OCI-LY1 (cell line): ENCODE measurements at regions not wholly inside any gene's neighbourhood (a gene's known extent, or its start where the extent isn't known, plus 50 kb on each side); places are given as distances from the start of the nearest gene placed in this dataset.

Source experiments
- H2AFZ ChIP-seq: fragments of 200-600 bp; sonication (generic), shearing (Covaris generic); 2 replicates; pipeline ENCODE4 v1.6.0; 2014; ENCODE audit warnings: antibody characterized with exemption, mild to moderate bottlenecking, low read length
- H3F3A ChIP-seq: fragments of 200-600 bp; sonication (generic), shearing (Covaris generic); 2 replicates; pipeline ENCODE4 v1.6.0; 2014; ENCODE audit warnings: mild to moderate bottlenecking, antibody characterized with exemption, low read length, moderate library complexity; ENCODE audit not compliant: insufficient read depth
- H3K27ac ChIP-seq: fragments of 200-600 bp; sonication (generic); 2 replicates; pipeline ENCODE4 v1.5.1; 2014; ENCODE audit warnings: low read length, mixed run types, mild to moderate bottlenecking, low read depth; ENCODE audit not compliant: poor library complexity, severe bottlenecking
- H3K27me3 ChIP-seq: fragments of 200-600 bp; sonication (generic); 2 replicates; pipeline ENCODE4 v1.6.0; 2014; ENCODE audit warnings: antibody characterized with exemption, mild to moderate bottlenecking, low read length, moderate library complexity; ENCODE audit not compliant: insufficient read depth
- H3K36me3 ChIP-seq: fragments of 200-600 bp; sonication (generic); 2 replicates; pipeline ENCODE4 v1.6.1; 2014; ENCODE audit warnings: mild to moderate bottlenecking, antibody characterized with exemption, low read length, moderate library complexity, mixed read lengths; ENCODE audit not compliant: insufficient read depth
- H3K4me1 ChIP-seq: fragments of 200-600 bp; sonication (generic); 2 replicates; pipeline ENCODE4 v1.5.1; 2014; ENCODE audit warnings: mild to moderate bottlenecking, low read length, moderate library complexity; ENCODE audit not compliant: insufficient read depth, severe bottlenecking
- H3K4me2 ChIP-seq: fragments of 200-600 bp; sonication (generic), shearing (Covaris generic); 2 replicates; pipeline ENCODE4 v1.6.1; 2014; ENCODE audit warnings: low read length
- H3K4me3 ChIP-seq: fragments of 200-600 bp; sonication (generic); 2 replicates; pipeline ENCODE4 v1.5.1; 2014; ENCODE audit warnings: low read length, low read depth, mild to moderate bottlenecking, mixed read lengths; ENCODE audit not compliant: poor library complexity, severe bottlenecking
- H3K79me2 ChIP-seq: fragments of 200-600 bp; shearing (Covaris generic); 2 replicates; pipeline ENCODE4 v1.6.1; 2016; ENCODE audit warnings: mixed run types, low read length, mixed read lengths; ENCODE audit not compliant: insufficient read depth
- H3K9ac ChIP-seq: fragments of 200-600 bp; sonication (generic), shearing (Covaris generic); 2 replicates; pipeline ENCODE4 v1.6.1; 2014; ENCODE audit warnings: mild to moderate bottlenecking, low read length, mixed read lengths
- H3K9me2 ChIP-seq: fragments of 200-600 bp; sonication (generic), shearing (Covaris generic); 2 replicates; pipeline ENCODE4 v1.6.1; 2014; ENCODE audit warnings: low read depth, mild to moderate bottlenecking, low read length, mixed read lengths
- H3K9me3 ChIP-seq: fragments of 200-600 bp; shearing (Covaris generic); 2 replicates; pipeline ENCODE4 v1.6.1; 2014; ENCODE audit warnings: low read length, mixed read lengths
- H4K20me1 ChIP-seq: fragments of 200-600 bp; sonication (generic), shearing (Covaris generic); 2 replicates; pipeline ENCODE4 v1.6.0; 2016; ENCODE audit warnings: mild to moderate bottlenecking, low read length; ENCODE audit not compliant: insufficient read depth
- EZH2 ChIP-seq: fragments of 200-600 bp; sonication (generic), shearing (Covaris generic); IDR thresholded peaks from 2 replicates; pipeline ENCODE4 v1.8.0; 2017; ENCODE audit warnings: borderline replicate concordance, mixed run types, mild to moderate bottlenecking, antibody characterized with exemption, low read length, moderate library complexity, mixed read lengths
- TF ChIP-seq, protein P1 (sequence below): fragments of 200-600 bp; sonication (generic), shearing (Covaris generic); IDR thresholded peaks from 2 replicates; pipeline ENCODE4 v1.5.1; 2017; ENCODE audit warnings: mild to moderate bottlenecking, antibody characterized with exemption, low read length, moderate library complexity, mixed read lengths

DNA sequence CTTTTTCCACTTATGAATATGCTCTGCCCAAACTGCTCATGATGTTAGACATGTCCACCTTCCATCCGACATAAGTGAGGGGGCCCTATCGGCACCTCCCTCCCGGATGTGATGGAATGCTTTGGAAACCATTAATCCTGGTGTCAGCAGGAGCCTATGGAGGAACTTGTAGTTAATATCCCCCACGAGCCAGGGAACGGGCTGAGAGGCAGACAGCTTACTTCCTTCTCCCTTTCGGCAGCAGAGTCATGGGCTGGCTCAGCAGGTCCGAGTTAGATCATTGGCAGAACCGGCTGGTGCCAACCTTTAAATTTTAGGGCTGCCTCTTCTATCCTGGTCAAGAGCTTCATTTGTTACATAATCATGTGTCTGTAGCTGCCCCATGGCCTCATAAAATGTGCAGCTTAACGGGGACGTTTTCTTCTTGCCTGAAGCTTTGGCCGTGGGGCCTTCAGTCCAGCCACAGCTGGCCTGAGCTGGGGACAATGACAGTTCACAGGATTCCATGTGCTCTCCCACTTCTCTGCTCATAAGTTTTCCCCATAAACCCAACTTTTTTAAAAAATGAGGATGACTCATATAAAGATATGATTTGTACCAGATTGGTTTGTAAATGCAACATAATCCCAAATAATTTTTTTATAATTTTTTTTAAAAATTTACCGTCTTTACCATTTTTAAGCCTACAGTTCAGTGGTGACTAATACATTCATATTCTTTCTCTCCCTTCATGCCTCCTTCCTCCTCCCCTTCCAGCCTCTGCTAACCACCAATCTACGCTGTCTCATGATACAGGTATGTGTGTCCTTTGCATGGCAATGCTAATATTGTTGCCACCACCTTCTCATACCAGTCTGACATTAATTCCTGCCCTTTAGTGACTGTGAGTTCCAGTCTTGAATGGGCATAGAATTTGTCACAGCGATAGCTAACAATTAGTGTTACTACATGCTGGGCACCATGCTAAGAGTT lies 62.2 kb upstream of the RGMA start:
- H3K9me3 ChIP-seq, result no peaks in the 10 kb centered on the region
- no peaks in the 10 kb centered on the region for H3K79me2 ChIP-seq
- no peak for TF ChIP-seq EZH2
- TF ChIP-seq, protein P1, sequence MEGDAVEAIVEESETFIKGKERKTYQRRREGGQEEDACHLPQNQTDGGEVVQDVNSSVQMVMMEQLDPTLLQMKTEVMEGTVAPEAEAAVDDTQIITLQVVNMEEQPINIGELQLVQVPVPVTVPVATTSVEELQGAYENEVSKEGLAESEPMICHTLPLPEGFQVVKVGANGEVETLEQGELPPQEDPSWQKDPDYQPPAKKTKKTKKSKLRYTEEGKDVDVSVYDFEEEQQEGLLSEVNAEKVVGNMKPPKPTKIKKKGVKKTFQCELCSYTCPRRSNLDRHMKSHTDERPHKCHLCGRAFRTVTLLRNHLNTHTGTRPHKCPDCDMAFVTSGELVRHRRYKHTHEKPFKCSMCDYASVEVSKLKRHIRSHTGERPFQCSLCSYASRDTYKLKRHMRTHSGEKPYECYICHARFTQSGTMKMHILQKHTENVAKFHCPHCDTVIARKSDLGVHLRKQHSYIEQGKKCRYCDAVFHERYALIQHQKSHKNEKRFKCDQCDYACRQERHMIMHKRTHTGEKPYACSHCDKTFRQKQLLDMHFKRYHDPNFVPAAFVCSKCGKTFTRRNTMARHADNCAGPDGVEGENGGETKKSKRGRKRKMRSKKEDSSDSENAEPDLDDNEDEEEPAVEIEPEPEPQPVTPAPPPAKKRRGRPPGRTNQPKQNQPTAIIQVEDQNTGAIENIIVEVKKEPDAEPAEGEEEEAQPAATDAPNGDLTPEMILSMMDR, result no peak
- no peak overlapping the region for H3K4me3 ChIP-seq
- H3K4me2 ChIP-seq, result no peak overlapping the region
- H3K9me2 ChIP-seq, result no peaks in the 10 kb centered on the region
- H4K20me1 ChIP-seq, result no peaks in the 10 kb centered on the region
- no peaks in the 10 kb centered on the region for H3K36me3 ChIP-seq
- no peak overlapping the region for H3K27ac ChIP-seq
- no peaks in the 10 kb centered on the region for H3K4me1 ChIP-seq
- H3F3A ChIP-seq, result no peaks in the 10 kb centered on the region
- no peak overlapping the region for H3K9ac ChIP-seq
- H2AFZ ChIP-seq, result no peak overlapping the region
- no peaks in the 10 kb centered on the region for H3K27me3 ChIP-seq

DNA sequence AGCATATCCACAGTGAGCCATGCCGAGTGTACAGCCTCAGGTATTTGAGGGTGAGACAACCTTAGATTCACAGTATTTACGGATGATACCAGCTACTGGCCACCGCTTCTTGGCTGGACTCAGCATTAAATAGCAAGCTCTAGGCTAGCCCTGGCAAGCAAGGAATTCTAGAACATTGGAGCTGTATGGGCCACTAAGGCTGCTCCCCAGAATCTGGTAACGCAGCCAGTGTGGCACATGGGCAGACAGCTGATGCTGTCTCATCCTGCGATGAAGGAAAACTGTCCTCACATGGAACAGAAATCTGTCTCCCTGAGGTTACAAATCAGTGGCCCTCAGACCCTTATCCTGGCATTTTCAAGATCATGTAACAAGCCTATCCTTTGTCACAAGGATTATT lies 57.6 kb upstream of the RGMA start:
- H3K9ac ChIP-seq, result no peak overlapping the region
- no peaks in the 10 kb centered on the region for H3K9me2 ChIP-seq
- no peak overlapping the region for H2AFZ ChIP-seq
- H3K4me3 ChIP-seq, result no peak overlapping the region
- H4K20me1 ChIP-seq, result no peaks in the 10 kb centered on the region
- no peaks in the 10 kb centered on the region for H3K36me3 ChIP-seq
- no peaks in the 10 kb centered on the region for H3F3A ChIP-seq
- no peaks in the 10 kb centered on the region for H3K4me1 ChIP-seq
- no peak overlapping the region for H3K4me2 ChIP-seq
- no peaks in the 10 kb centered on the region for H3K79me2 ChIP-seq
- no peak for TF ChIP-seq EZH2
- TF ChIP-seq, protein P1, result no peak
- H3K27ac ChIP-seq, result no peak overlapping the region
- H3K27me3 ChIP-seq, result peaks cover 6% of the 10 kb centered on the region; the same call in 1 of the 2 replicates
- no peaks in the 10 kb centered on the region for H3K9me3 ChIP-seq

DNA sequence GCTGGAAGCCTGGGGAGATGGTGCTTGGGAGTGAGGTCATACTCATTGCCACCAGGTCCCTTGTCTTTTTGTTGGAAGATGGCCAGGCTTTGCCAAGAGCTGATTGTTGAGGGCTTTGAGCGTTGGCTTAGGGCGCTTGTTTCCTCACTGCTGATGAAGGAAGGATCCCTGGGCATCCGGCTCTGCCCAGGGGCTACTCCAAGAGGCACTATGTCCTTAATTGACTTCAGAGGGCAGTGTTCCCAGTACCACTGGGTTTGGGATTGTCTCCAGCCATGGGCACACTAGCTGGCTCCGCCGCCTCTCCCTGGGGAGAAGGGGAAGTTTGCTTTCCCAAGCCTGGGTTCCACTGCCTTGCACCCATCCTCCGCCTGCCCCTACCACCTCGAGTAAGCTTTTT lies 57.2 kb upstream of the RGMA start:
- H3K79me2 ChIP-seq, result no peaks in the 10 kb centered on the region
- no peaks in the 10 kb centered on the region for H3K9me2 ChIP-seq
- H3F3A ChIP-seq, result no peaks in the 10 kb centered on the region
- no peak overlapping the region for H3K4me3 ChIP-seq
- H3K4me1 ChIP-seq, result no peaks in the 10 kb centered on the region
- H3K9me3 ChIP-seq, result no peaks in the 10 kb centered on the region
- no peak overlapping the region for H3K9ac ChIP-seq
- no peak overlapping the region for H3K4me2 ChIP-seq
- no peak for TF ChIP-seq EZH2
- TF ChIP-seq, protein P1, result no peak
- H3K27ac ChIP-seq, result no peak overlapping the region
- H2AFZ ChIP-seq, result no peak overlapping the region
- peaks cover 6% of the 10 kb centered on the region; the same call in 1 of the 2 replicates for H3K27me3 ChIP-seq
- no peaks in the 10 kb centered on the region for H4K20me1 ChIP-seq
- H3K36me3 ChIP-seq, result no peaks in the 10 kb centered on the region
